Activated T-cell treated with anti-CD3 and anti-CD28 coated beads for 24 hours (primary cell): ENCODE measurements at regions not wholly inside any gene's neighbourhood (a gene's known extent, or its start where the extent isn't known, plus 50 kb on each side); places are given as distances from the start of the nearest gene placed in this dataset.

ENCODE experiments used
- DNase-seq: peaks from one replicate; pipeline ENCODE4 v3.0.0-alpha.2; 2020; ENCODE audit warnings: low read depth

GRCh38 chr9:99555792-99556191 lies 265.9 kb upstream of the NR4A3 start:
- DNase-seq, result no peak

GRCh38 chr9:99556998-99557397 lies 264.7 kb upstream of the NR4A3 start:
- no peak for DNase-seq

- no peak for DNase-seq
These were observed 263.9 kb upstream of the NR4A3 start for GRCh38 chr9:99557816-99558215.

- DNase-seq, result no peak
These were observed 261.9 kb upstream of the NR4A3 start for GRCh38 chr9:99559776-99560175.

- DNase-seq, result no peak
These were observed 261.1 kb upstream of the NR4A3 start for GRCh38 chr9:99560561-99560960.

- DNase-seq, result no peak
These were observed 260.2 kb upstream of the NR4A3 start for GRCh38 chr9:99561509-99561917.

- DNase-seq, result no peak
These were observed 259.6 kb upstream of the NR4A3 start for GRCh38 chr9:99561961-99562565.

- no peak for DNase-seq
These were observed 258.3 kb upstream of the NR4A3 start for GRCh38 chr9:99563364-99563763.

GRCh38 chr9:99565203-99565602 lies 256.5 kb upstream of the NR4A3 start:
- no peak for DNase-seq

- no peak for DNase-seq
These were observed 254.2 kb upstream of the NR4A3 start for GRCh38 chr9:99567436-99567835.

GRCh38 chr9:99569840-99570239 lies 251.8 kb upstream of the NR4A3 start:
- DNase-seq, result no peak

- DNase-seq, result no peak
These were observed 249.1 kb upstream of the NR4A3 start for GRCh38 chr9:99572567-99572966.

GRCh38 chr9:99573085-99573484 lies 248.6 kb upstream of the NR4A3 start:
- DNase-seq, result no peak

GRCh38 chr9:99573886-99574285 lies 247.8 kb upstream of the NR4A3 start:
- DNase-seq, result no peak

- DNase-seq, result no peak
These were observed 245.7 kb upstream of the NR4A3 start for GRCh38 chr9:99576002-99576401.

- no peak for DNase-seq
These were observed 244.8 kb upstream of the NR4A3 start for GRCh38 chr9:99576876-99577275.

GRCh38 chr9:99577351-99577750 lies 244.3 kb upstream of the NR4A3 start:
- no peak for DNase-seq

GRCh38 chr9:99578666-99579065 lies 243.0 kb upstream of the NR4A3 start:
- no peak for DNase-seq

- DNase-seq, result no peak
These were observed 241.7 kb upstream of the NR4A3 start for GRCh38 chr9:99579964-99580363.

- DNase-seq, result no peak
These were observed 238.9 kb upstream of the NR4A3 start for GRCh38 chr9:99582814-99583213.

GRCh38 chr9:99588299-99588698 lies 233.4 kb upstream of the NR4A3 start:
- no peak for DNase-seq

GRCh38 chr9:99588747-99589146 lies 232.9 kb upstream of the NR4A3 start:
- DNase-seq, result no peak

- DNase-seq, result no peak
These were observed 231.3 kb upstream of the NR4A3 start for GRCh38 chr9:99590410-99590809.

GRCh38 chr9:99590840-99591239 lies 230.8 kb upstream of the NR4A3 start:
- DNase-seq, result no peak

GRCh38 chr9:99591770-99592169 lies 229.9 kb upstream of the NR4A3 start:
- no peak for DNase-seq
